BLaER1 (cell line): ENCODE measurements at regions not wholly inside any gene's neighbourhood (a gene's known extent, or its start where the extent isn't known, plus 50 kb on each side); places are given as distances from the start of the nearest gene placed in this dataset.

Source experiments
- H3K27ac ChIP-seq: shearing (Covaris generic); formaldehyde crosslinking; 2 replicates; pipeline ENCODE4 v1.8.1; 2022
- H3K27me3 ChIP-seq: shearing (Covaris generic); formaldehyde crosslinking; 2 replicates; pipeline ENCODE4 v1.8.1; 2022
- H3K36me3 ChIP-seq: shearing (Covaris generic); formaldehyde crosslinking; 2 replicates; pipeline ENCODE4 v1.8.1; 2022
- H3K4me1 ChIP-seq: shearing (Covaris generic); formaldehyde crosslinking; 2 replicates; pipeline ENCODE4 v1.8.1; 2022
- H3K4me2 ChIP-seq: shearing (Covaris generic); formaldehyde crosslinking; 2 replicates; pipeline ENCODE4 v1.8.1; 2022
- H3K4me3 ChIP-seq: shearing (Covaris generic); formaldehyde crosslinking; 2 replicates; pipeline ENCODE4 v1.8.1; 2022
- H3K9ac ChIP-seq: shearing (Covaris generic); formaldehyde crosslinking; 2 replicates; pipeline ENCODE4 v1.8.1; 2022
- H3K9me3 ChIP-seq: shearing (Covaris generic); formaldehyde crosslinking; 2 replicates; pipeline ENCODE4 v1.8.1; 2022
- H4K20me1 ChIP-seq: shearing (Covaris generic); formaldehyde crosslinking; 2 replicates; pipeline ENCODE4 v1.8.1; 2022
- Cebpa-rat ChIP-seq: shearing (Covaris generic); IDR thresholded peaks from 2 replicates; pipeline ENCODE4 v1.8.1; 2022

DNA sequence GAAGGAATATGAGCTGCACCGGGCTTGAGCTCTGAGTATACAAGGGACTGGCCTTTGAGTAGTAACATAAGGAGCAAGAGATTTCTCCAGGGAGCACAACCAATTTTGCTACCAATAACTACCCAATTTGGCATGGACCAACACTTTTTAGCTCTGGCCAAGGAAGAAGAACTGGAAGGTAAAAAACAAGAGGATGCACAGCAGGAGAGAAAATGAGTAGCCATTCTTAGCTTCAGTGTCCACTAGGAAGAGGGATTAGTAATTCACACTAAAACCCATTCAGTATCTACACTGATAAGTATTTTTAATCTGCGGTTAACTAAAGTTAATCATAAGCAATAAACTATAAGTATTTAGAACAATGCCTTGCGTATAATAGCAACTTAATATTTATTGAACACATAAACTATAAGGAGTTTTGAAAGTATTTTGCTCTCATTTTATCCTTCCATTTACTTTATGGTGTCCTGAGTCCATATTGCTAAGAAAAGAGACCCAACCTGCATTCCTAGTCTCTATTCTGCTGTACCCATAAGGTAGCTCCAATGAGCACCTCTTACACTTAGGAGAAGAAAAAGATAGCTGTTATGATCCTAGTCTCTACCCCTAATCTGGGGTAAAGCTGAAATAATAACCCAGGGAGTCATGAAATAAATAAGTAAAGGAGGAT is 268.9 kb downstream of the IGSF11 start:
- Histone ChIP-seq H3K4me1 (no peaks in the 10 kb centered on the region), H3K4me2 (no peak overlapping the region), H3K9ac (no peak overlapping the region), H3K27ac (no peak overlapping the region), H3K4me3 (no peak overlapping the region), H4K20me1 (no peaks in the 10 kb centered on the region), H3K36me3 (no peaks in the 10 kb centered on the region), H3K27me3 (no peaks in the 10 kb centered on the region), H3K9me3 (no peaks in the 10 kb centered on the region)
- no peak for TF ChIP-seq Cebpa-rat

GRCh38 chr3:118766306-118766669 is 268.4 kb downstream of the IGSF11 start:
- Histone ChIP-seq H3K4me1 (no peaks in the 10 kb centered on the region), H3K27ac (no peak overlapping the region), H3K9ac (no peak overlapping the region), H3K9me3 (no peaks in the 10 kb centered on the region), H3K27me3 (no peaks in the 10 kb centered on the region), H3K4me3 (no peak overlapping the region), H3K4me2 (no peak overlapping the region), H4K20me1 (no peaks in the 10 kb centered on the region), H3K36me3 (no peaks in the 10 kb centered on the region)
- no peak for TF ChIP-seq Cebpa-rat

DNA sequence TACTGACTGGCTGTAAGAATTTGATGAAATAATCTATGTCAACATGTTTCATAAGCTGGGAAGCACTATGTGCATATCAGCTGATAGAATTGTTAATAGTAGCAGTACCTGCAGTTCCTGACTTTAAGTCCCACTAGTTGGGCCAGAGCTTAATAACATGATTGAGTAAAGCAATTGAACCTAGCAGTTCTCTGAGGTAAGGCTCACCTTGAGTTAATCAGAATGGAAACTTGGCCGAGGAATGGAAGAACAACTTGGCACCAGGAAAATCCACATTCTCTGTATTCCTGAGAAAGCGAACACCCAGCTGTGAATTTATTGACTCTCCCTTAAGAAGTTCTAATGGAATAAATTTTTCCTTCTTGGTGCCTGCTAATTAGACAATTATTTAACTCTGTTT is 262.6 kb downstream of the IGSF11 start:
- H4K20me1 ChIP-seq = no peaks in the 10 kb centered on the region
- H3K9ac ChIP-seq = no peak overlapping the region
- TF ChIP-seq Cebpa-rat = no peak
- no peaks in the 10 kb centered on the region for H3K36me3 ChIP-seq
- no peak overlapping the region for H3K27ac ChIP-seq
- H3K4me2 ChIP-seq = no peak overlapping the region
- H3K4me1 ChIP-seq = no peaks in the 10 kb centered on the region
- no peaks in the 10 kb centered on the region for H3K9me3 ChIP-seq
- no peak overlapping the region for H3K4me3 ChIP-seq
- no peaks in the 10 kb centered on the region for H3K27me3 ChIP-seq

DNA sequence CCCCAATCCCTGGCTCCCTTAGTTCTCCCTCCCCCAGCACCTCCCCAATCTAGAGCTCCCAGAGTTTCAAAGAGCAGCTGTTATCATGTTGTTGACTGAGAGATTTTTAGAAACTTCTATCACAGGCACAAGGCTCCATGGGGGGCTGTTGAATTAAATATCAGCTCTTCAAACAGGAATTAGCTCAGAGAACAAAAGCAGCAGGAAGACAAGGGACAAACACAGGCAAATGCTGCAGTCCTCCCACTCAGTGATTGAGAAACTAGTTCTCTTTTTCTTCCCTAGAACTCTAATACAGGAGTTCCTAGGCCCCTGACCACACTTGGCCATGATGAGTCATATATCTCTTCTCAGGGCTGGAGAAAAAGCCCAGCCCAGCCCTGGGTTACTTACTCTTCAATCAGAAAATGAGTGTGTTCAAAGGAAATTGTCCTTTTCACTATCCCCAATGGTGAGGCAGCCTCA is 262.1 kb downstream of the IGSF11 start:
- Histone ChIP-seq H3K9ac (no peak overlapping the region), H3K9me3 (no peaks in the 10 kb centered on the region), H3K4me2 (no peak overlapping the region), H3K27ac (no peak overlapping the region), H3K36me3 (no peaks in the 10 kb centered on the region), H3K27me3 (no peaks in the 10 kb centered on the region), H3K4me1 (no peaks in the 10 kb centered on the region), H4K20me1 (no peaks in the 10 kb centered on the region), H3K4me3 (no peak overlapping the region)
- TF ChIP-seq Cebpa-rat = no peak

- Histone ChIP-seq H3K36me3 (no peaks in the 10 kb centered on the region), H3K27me3 (no peaks in the 10 kb centered on the region), H3K9me3 (no peaks in the 10 kb centered on the region), H3K27ac (no peak overlapping the region), H4K20me1 (no peaks in the 10 kb centered on the region), H3K4me1 (no peaks in the 10 kb centered on the region), H3K4me3 (no peak overlapping the region), H3K9ac (no peak overlapping the region), H3K4me2 (no peak overlapping the region)
- TF ChIP-seq Cebpa-rat = no peak
Measured at GRCh38 chr3:118775021-118775420, 259.6 kb downstream of the IGSF11 start.

- no peak for TF ChIP-seq Cebpa-rat
- no peaks in the 10 kb centered on the region for H3K36me3 ChIP-seq
Measured at GRCh38 chr3:118778201-118778600, 256.4 kb downstream of the IGSF11 start.

DNA sequence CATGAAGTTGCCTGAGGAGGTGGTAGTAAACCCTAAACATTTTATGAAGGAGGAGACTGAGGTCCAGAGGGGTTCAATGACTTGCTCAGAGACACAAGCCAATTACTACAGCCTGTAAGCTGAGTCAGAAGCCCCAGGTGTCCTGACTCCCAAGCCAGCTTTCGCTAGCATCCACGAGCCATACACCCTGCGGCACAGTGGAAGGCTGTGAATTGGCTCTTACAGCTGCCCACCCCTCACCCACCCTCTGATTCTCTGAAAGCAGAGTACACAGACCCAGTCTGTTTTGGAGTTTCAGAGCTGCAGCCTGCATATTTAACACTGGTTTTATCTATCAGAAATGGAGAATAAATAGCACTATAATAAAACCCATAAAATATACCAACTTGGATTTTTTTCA is 253.4 kb downstream of the IGSF11 start:
- Histone ChIP-seq H3K9me3 (no peaks in the 10 kb centered on the region), H3K9ac (no peak overlapping the region), H3K4me2 (no peak overlapping the region), H3K27me3 (no peaks in the 10 kb centered on the region), H4K20me1 (no peaks in the 10 kb centered on the region), H3K27ac (no peak overlapping the region), H3K4me3 (no peak overlapping the region), H3K36me3 (no peaks in the 10 kb centered on the region), H3K4me1 (peaks cover 26% of the 10 kb centered on the region)
- no peak for TF ChIP-seq Cebpa-rat

More at GRCh38 chr3:118778201-118778600, 256.4 kb downstream of the IGSF11 start:
- H3K27me3 ChIP-seq = no peaks in the 10 kb centered on the region
- no peak overlapping the region for H3K4me3 ChIP-seq
- no peak overlapping the region for H3K4me2 ChIP-seq
- H3K9me3 ChIP-seq = no peaks in the 10 kb centered on the region
- H3K4me1 ChIP-seq = peaks cover 16% of the 10 kb centered on the region
- H3K9ac ChIP-seq = no peak overlapping the region
- H3K27ac ChIP-seq = no peak overlapping the region
- no peaks in the 10 kb centered on the region for H4K20me1 ChIP-seq

DNA sequence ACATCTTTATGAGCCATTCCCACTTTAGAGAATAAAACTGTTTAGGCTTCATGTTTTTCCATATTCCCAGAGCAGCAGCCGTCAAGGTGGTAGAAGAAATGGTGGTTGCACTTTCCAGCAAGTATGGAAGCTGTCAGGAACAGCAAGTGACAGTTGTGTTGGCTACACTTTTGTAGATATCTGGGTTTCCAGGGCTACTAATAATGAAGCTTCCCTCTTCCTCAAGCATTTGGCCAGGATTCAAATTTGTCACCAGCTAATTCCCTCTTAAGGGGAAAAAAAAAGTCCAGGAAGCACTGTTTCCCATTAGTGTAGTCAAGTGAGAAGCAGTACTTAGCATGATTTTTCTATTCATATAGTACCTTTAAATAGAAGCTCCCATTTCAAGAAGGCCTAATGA is 252.8 kb downstream of the IGSF11 start:
- TF ChIP-seq Cebpa-rat = no peak
- Histone ChIP-seq H3K4me2 (peak overlapping the region; percentile 57; the same call in 1 of the 2 replicates), H3K9me3 (no peaks in the 10 kb centered on the region), H3K36me3 (no peaks in the 10 kb centered on the region), H3K9ac (no peak overlapping the region), H3K27ac (no peak overlapping the region), H3K4me1 (peaks cover 26% of the 10 kb centered on the region), H3K4me3 (no peak overlapping the region), H3K27me3 (no peaks in the 10 kb centered on the region), H4K20me1 (no peaks in the 10 kb centered on the region)

- no peak for TF ChIP-seq Cebpa-rat
- no peak overlapping the region for H3K27ac ChIP-seq
- H3K27me3 ChIP-seq = no peaks in the 10 kb centered on the region
- no peaks in the 10 kb centered on the region for H3K36me3 ChIP-seq
- H3K4me1 ChIP-seq = peaks cover 26% of the 10 kb centered on the region
- no peak overlapping the region for H3K9ac ChIP-seq
- no peak overlapping the region for H3K4me3 ChIP-seq
- no peaks in the 10 kb centered on the region for H3K9me3 ChIP-seq
- H3K4me2 ChIP-seq = peak overlapping the region; percentile 57
- no peaks in the 10 kb centered on the region for H4K20me1 ChIP-seq
Measured at GRCh38 chr3:118782755-118783202, 251.9 kb downstream of the IGSF11 start.

- no peaks in the 10 kb centered on the region for H3K36me3 ChIP-seq
- no peaks in the 10 kb centered on the region for H4K20me1 ChIP-seq
- no peaks in the 10 kb centered on the region for H3K9me3 ChIP-seq
- H3K27ac ChIP-seq = no peak overlapping the region
- TF ChIP-seq Cebpa-rat = no peak
- H3K4me1 ChIP-seq = peaks cover 32% of the 10 kb centered on the region
- no peak overlapping the region for H3K4me3 ChIP-seq
- H3K27me3 ChIP-seq = no peaks in the 10 kb centered on the region
- no peak overlapping the region for H3K9ac ChIP-seq
- H3K4me2 ChIP-seq = no peak overlapping the region
Measured at GRCh38 chr3:118785415-118785814, 249.2 kb downstream of the IGSF11 start.

- Histone ChIP-seq H3K4me3 (no peak overlapping the region), H3K27ac (no peak overlapping the region), H3K36me3 (no peaks in the 10 kb centered on the region), H4K20me1 (no peaks in the 10 kb centered on the region), H3K4me2 (peak overlapping the region; percentile 69), H3K9ac (no peak overlapping the region), H3K4me1 (peaks cover 30% of the 10 kb centered on the region), H3K9me3 (no peaks in the 10 kb centered on the region), H3K27me3 (no peaks in the 10 kb centered on the region)
- TF ChIP-seq Cebpa-rat = no peak
Measured at GRCh38 chr3:118791246-118791645, 243.4 kb downstream of the IGSF11 start.
